ENCODE measurements at regions not wholly inside any gene's neighbourhood (a gene's known extent, or its start where the extent isn't known, plus 50 kb on each side); places are given as distances from the start of the nearest gene placed in this dataset.

- TF ChIP-seq POLR2A (IDR thresholded peaks at IDR 0.05; ENCODE audit: low read depth, low read length), result no peak
- TF ChIP-seq, protein P1, sequence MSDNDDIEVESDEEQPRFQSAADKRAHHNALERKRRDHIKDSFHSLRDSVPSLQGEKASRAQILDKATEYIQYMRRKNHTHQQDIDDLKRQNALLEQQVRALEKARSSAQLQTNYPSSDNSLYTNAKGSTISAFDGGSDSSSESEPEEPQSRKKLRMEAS (IDR thresholded peaks at IDR 0.05; ENCODE audit: insufficient read depth, insufficient read length), result no peak
- TF ChIP-seq CTCF (IDR thresholded peaks at IDR 0.05; ENCODE audit: extremely low read depth in 1 of 2, insufficient read depth in 1 of 2, low read depth in 1 of 2, low read length in 2 of 2), result no peak
- no peak for TF ChIP-seq EZH2 (IDR thresholded peaks at IDR 0.05; ENCODE audit: borderline replicate concordance, low read depth, low read length, severe bottlenecking)
- TF ChIP-seq POLR2AphosphoS5 (IDR thresholded peaks at IDR 0.05; ENCODE audit: insufficient read depth, low read depth, low read length), result no peak
- TF ChIP-seq FOS (IDR thresholded peaks at IDR 0.05; ENCODE audit: borderline replicate concordance, insufficient read depth, low read length), result no peak
- TF ChIP-seq JUN (IDR thresholded peaks at IDR 0.05; ENCODE audit: borderline replicate concordance, insufficient read depth, insufficient read length, low read depth), result no peak
These were observed 76.0 kb upstream of the PCSK2 start for GRCh38 chr20:17150858-17151257.
